OCI-M2 (cell line): ENCODE measurements at regions not wholly inside any gene's neighbourhood (a gene's known extent, or its start where the extent isn't known, plus 50 kb on each side); places are given as distances from the start of the nearest gene placed in this dataset.

Experiments
- DNase-seq: peaks from one replicate; lab custom pipeline; 2025; ENCODE audit not compliant: unreplicated experiment; lab: John Stamatoyannopoulos, UW

GRCh38 chr6:147122823-147123222, 81.4 kb upstream of the STXBP5 start:
- no peak for DNase-seq

- no peak for DNase-seq
Observed at GRCh38 chr6:147126618-147127022, 77.6 kb upstream of the STXBP5 start.

GRCh38 chr6:147127587-147127986, 76.6 kb upstream of the STXBP5 start:
- no peak for DNase-seq

- DNase-seq = no peak
Observed at GRCh38 chr6:147128056-147128455, 76.2 kb upstream of the STXBP5 start.

GRCh38 chr6:147131532-147132128, 72.6 kb upstream of the STXBP5 start:
- DNase-seq = no peak

GRCh38 chr6:147132889-147133288, 71.3 kb upstream of the STXBP5 start:
- no peak for DNase-seq

GRCh38 chr6:147133669-147134068, 70.5 kb upstream of the STXBP5 start:
- no peak for DNase-seq

- DNase-seq = no peak
Observed at GRCh38 chr6:147135211-147135681, 69.0 kb upstream of the STXBP5 start.

GRCh38 chr6:147136057-147136456, 68.2 kb upstream of the STXBP5 start:
- DNase-seq = no peak

- DNase-seq = no peak
Observed at GRCh38 chr6:147137986-147138385, 66.2 kb upstream of the STXBP5 start.

GRCh38 chr6:147138835-147139234, 65.4 kb upstream of the STXBP5 start:
- no peak for DNase-seq

- no peak for DNase-seq
Observed at GRCh38 chr6:147141711-147142308, 62.4 kb upstream of the STXBP5 start.

- no peak for DNase-seq
Observed at GRCh38 chr6:147142684-147143245, 61.5 kb upstream of the STXBP5 start.

GRCh38 chr6:147149092-147149491, 55.1 kb upstream of the STXBP5 start:
- no peak for DNase-seq

- no peak for DNase-seq
Observed at GRCh38 chr6:147149826-147150225, 54.4 kb upstream of the STXBP5 start.

- no peak for DNase-seq
Observed at GRCh38 chr6:147150293-147150692, 53.9 kb upstream of the STXBP5 start.
